ENCODE measurements at regions not wholly inside any gene's neighbourhood (a gene's known extent, or its start where the extent isn't known, plus 50 kb on each side); places are given as distances from the start of the nearest gene placed in this dataset.

DNA sequence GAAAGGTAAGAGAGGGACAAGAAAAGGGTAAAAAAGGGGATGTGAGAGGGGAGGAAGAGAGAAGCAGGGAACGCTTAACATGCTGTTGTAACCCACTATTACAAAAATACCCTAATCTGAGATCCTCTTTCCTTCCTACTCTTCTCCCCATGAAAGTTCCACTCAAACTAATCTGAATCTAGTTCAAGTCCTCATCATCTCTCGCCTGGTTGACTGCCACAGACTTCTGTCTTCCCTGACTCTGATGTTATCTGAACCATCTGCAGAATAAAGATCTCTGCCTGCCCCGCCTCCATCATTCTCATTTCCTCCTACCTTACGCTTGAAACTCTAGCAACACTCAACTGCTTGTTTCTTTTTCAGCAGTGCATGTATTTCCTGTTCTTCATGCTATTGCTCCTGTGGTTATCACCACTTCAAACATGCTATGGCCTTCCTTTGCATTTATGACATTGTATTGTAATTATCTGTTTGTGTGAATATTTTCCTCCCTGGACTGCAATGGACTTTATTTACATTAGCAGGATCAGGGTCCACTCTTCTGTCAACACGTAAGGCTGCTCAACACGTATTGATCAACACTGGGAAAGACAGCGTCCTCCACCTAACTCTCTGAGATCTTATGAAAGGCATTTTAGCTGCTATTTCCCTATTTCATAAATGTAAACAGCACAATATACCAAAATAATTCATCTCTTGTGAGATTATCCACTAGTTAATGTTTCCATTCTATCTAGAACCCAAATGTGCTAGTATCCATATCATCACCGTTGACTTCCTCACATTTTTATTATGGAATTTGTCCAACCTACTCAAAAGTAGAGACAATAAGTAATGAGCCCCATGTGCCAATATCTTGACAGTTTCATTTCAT, 215.5 kb upstream of the USP25 start (continued):
- TF ChIP-seq YBX1 (IDR thresholded peaks at IDR 0.05) (no peak), PKNOX1 (IDR thresholded peaks at IDR 0.05) (peak; percentile 27; the same call in 1 of the 2 replicates), NFIC (IDR thresholded peaks at IDR 0.05; ENCODE audit: low read depth, low read length) (peak; percentile 60), EZH2 (IDR thresholded peaks at IDR 0.05; ENCODE audit: borderline replicate concordance, control insufficient read depth, low read depth, low read length) (no peak), YY1 (IDR thresholded peaks at IDR 0.05; ENCODE audit: low read depth, low read length) (no peak), BRCA1 (IDR thresholded peaks at IDR 0.05; ENCODE audit: low read depth, low read length) (no peak), SPI1 (IDR thresholded peaks at IDR 0.05; ENCODE audit: borderline replicate concordance, insufficient read depth, low read depth, low read length) (peak; percentile 71), ZBTB33 (IDR thresholded peaks at IDR 0.05) (no peak), ATF7 (IDR thresholded peaks at IDR 0.05; ENCODE audit: low read depth) (peak; percentile 14; the same call in 1 of the 2 replicates), STAT3 (IDR thresholded peaks at IDR 0.05; ENCODE audit: low read depth, low read length) (no peak), CREB1 (IDR thresholded peaks at IDR 0.05; ENCODE audit: low read depth) (0 out of 2 replicates have a peak, but pooled peaks have one; percentile 17), IRF3 (IDR thresholded peaks at IDR 0.05) (no peak), HDGF (IDR thresholded peaks at IDR 0.05) (no peak), BCL11A (IDR thresholded peaks at IDR 0.05; ENCODE audit: low read depth, low read length) (0 out of 2 replicates have a peak, but pooled peaks have one; percentile 5), SREBF1 (IDR thresholded peaks at IDR 0.05; ENCODE audit: low read length) (no peak), SMARCA5 (IDR thresholded peaks at IDR 0.05) (no peak; the same call in 1 of the 2 replicates), CEBPZ (IDR thresholded peaks at IDR 0.05; ENCODE audit: low read depth, low read length) (no peak), STAT1 (conservative IDR thresholded peaks at IDR 0.05) (no peak), PAX5 (IDR thresholded peaks at IDR 0.05; ENCODE audit: borderline replicate concordance, low read depth, low read length) (peak; percentile 44; the same call in 1 of the 2 replicates), ZBTB4 (CRISPR knock-in tag; IDR thresholded peaks at IDR 0.05) (no peak)
